ENCODE measurements at regions not wholly inside any gene's neighbourhood (a gene's known extent, or its start where the extent isn't known, plus 50 kb on each side); places are given as distances from the start of the nearest gene placed in this dataset.

DNA sequence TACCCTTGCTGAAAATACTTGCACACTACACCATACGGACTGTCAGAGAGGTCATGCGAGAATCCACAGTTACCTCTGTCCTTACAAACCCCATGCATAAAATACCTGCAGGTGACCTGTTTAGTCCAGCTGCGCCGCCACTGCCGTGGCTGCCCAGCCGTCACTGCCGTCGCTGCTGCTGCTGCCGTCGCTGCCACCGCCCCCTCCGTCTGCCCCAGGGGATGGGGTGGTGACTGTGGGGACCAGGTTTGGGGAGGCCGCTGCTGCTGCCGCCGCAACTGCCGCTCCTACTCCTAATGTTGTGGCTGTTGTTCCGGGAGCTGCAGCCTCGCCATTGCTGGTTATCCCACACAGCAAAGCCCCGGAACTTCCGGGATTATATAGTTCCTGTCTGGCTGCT lies 141.8 kb upstream of the ZCCHC13 start:
- 98% methylated on average over 20 of the region's 20 CpGs for WGBS

DNA sequence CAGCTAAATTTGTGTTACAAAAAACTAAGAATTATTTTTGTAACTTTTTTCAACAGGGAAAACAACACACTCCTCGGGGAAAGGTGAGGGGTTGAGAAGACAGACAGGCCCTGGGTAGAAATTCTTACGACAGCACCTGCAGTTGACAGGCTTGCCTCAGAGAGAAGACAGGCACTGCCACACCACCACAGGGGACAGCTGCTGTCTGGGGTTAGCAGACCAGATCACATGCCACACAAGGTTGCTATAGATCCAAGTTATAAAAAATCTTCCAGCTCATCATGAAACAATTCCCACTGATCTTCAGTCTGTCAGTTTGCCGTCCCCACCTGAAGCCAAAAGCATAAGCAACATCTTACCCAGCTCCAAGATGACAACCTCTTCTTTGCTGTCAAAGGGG lies 143.2 kb upstream of the ZCCHC13 start:
- Histone ChIP-seq H3K9me3 (ENCODE audit: control insufficient read depth in 2 of 2, insufficient read depth in 1 of 2, low read length in 1 of 2) (no peaks in the 10 kb centered on the region), H3K27me3 (ENCODE audit: control insufficient read depth in 2 of 2, insufficient read depth in 1 of 2, low read length in 1 of 2) (no peaks in the 10 kb centered on the region), H3K4me3 (ENCODE audit: low read length in 2 of 2) (no peak overlapping the region), H3K36me3 (ENCODE audit: control insufficient read depth in 2 of 2, insufficient read depth in 2 of 2, low read length in 1 of 2) (no peaks in the 10 kb centered on the region), H3K27ac (ENCODE audit: low read depth in 1 of 2, low read length in 1 of 2) (no peak overlapping the region), H3K4me1 (ENCODE audit: control insufficient read depth in 2 of 2, insufficient read depth in 2 of 2, low read length in 2 of 2) (no peaks in the 10 kb centered on the region)
- no peak for DNase-seq (ENCODE audit: low read depth in 6 of 9, low spot score in 9 of 9)
- 74% methylated on average over 3 of the region's 3 CpGs for WGBS

More for the DNA sequence above, 141.8 kb upstream of the ZCCHC13 start:
- Histone ChIP-seq H3K9me3 (ENCODE audit: control insufficient read depth in 2 of 2, insufficient read depth in 1 of 2, low read length in 1 of 2) (no peaks in the 10 kb centered on the region), H3K36me3 (ENCODE audit: control insufficient read depth in 2 of 2, insufficient read depth in 2 of 2, low read length in 1 of 2) (no peaks in the 10 kb centered on the region), H3K27me3 (ENCODE audit: control insufficient read depth in 2 of 2, insufficient read depth in 1 of 2, low read length in 1 of 2) (no peaks in the 10 kb centered on the region), H3K27ac (ENCODE audit: low read depth in 1 of 2, low read length in 1 of 2) (no peak overlapping the region), H3K4me1 (ENCODE audit: control insufficient read depth in 2 of 2, insufficient read depth in 2 of 2, low read length in 2 of 2) (no peaks in the 10 kb centered on the region), H3K4me3 (ENCODE audit: low read length in 2 of 2) (no peak overlapping the region)
- no peak for DNase-seq (ENCODE audit: low read depth in 6 of 9, low spot score in 9 of 9)

DNA sequence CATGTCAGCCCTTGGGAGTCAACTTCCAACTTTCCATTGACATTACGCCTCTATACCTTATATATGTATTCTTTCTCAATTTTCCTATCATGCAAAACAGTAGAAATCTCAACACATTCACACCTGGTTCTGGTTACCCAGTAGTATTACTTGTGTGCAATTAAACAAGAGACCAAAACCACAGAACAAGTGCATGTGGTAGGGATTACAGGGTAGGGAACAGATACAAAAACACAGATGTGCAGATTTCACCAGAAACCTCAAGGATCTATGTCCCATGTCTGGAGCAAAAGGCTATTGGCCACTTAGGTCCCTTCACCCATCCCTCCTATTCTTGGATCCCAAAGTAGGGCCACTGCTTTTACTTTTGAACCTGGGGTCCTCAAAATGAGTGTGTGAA lies 143.6 kb upstream of the ZCCHC13 start:
- Histone ChIP-seq H3K27me3 (ENCODE audit: control insufficient read depth in 2 of 2, insufficient read depth in 1 of 2, low read length in 1 of 2) (no peaks in the 10 kb centered on the region), H3K9me3 (ENCODE audit: control insufficient read depth in 2 of 2, insufficient read depth in 1 of 2, low read length in 1 of 2) (no peaks in the 10 kb centered on the region), H3K4me3 (ENCODE audit: low read length in 2 of 2) (no peak overlapping the region), H3K27ac (ENCODE audit: low read depth in 1 of 2, low read length in 1 of 2) (no peak overlapping the region), H3K36me3 (ENCODE audit: control insufficient read depth in 2 of 2, insufficient read depth in 2 of 2, low read length in 1 of 2) (no peaks in the 10 kb centered on the region), H3K4me1 (ENCODE audit: control insufficient read depth in 2 of 2, insufficient read depth in 2 of 2, low read length in 2 of 2) (no peaks in the 10 kb centered on the region)
- no peak for DNase-seq (ENCODE audit: low read depth in 6 of 9, low spot score in 9 of 9)
- 98% methylated on average over 1 of the region's 1 CpG for whole genome bisulfite sequencing

DNA sequence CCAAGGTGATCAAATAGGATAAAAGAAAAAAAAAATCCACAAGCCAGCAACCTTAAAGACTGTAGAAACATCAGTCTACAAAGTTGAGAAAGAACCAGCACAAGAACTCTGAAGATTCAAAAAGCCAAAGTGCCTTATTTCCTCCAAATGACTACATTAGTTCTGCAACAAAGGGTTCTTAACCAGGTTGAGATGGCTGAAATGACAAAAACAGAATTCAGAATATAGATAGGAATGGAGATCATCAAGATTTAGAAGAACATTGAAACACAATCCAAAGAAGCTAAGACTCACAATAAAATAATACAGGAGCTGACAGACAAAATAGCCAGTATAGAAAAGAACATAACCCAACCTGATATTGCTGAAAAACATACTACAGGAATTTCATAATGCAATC lies 156.5 kb upstream of the ZCCHC13 start:
- DNase-seq (ENCODE audit: low read depth in 6 of 9, low spot score in 9 of 9), result no peak
- no peaks in the 10 kb centered on the region for H3K36me3 ChIP-seq (ENCODE audit: control insufficient read depth in 2 of 2, insufficient read depth in 2 of 2, low read length in 1 of 2)
- no peaks in the 10 kb centered on the region for H3K9me3 ChIP-seq (ENCODE audit: control insufficient read depth in 2 of 2, insufficient read depth in 1 of 2, low read length in 1 of 2)
- no peaks in the 10 kb centered on the region for H3K4me1 ChIP-seq (ENCODE audit: control insufficient read depth in 2 of 2, insufficient read depth in 2 of 2, low read length in 2 of 2)
- no peaks in the 10 kb centered on the region for H3K27me3 ChIP-seq (ENCODE audit: control insufficient read depth in 2 of 2, insufficient read depth in 1 of 2, low read length in 1 of 2)
- no peak overlapping the region for H3K27ac ChIP-seq (ENCODE audit: low read depth in 1 of 2, low read length in 1 of 2)
- H3K4me3 ChIP-seq (ENCODE audit: low read length in 2 of 2), result no peak overlapping the region

DNA sequence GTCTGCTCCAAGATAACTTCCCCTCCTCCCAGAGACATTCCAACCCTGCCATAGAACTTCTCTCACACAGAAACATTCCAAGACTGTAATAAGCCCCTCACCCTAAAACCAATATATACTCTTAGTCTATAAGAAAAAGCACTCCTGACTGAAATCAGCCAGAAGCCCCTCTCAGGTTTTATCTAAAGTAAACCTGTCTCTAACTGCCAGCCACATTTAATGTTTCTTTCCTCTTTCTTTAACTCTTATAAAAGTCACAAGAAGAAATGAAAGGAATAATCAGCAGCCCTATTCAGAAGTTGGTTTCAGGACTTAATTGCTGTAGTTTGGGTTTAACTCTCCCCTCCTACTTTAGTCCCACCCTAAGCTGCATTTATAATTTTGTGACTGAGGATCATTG lies 165.0 kb upstream of the ZCCHC13 start:
- Histone ChIP-seq H3K4me1 (ENCODE audit: control insufficient read depth in 2 of 2, insufficient read depth in 2 of 2, low read length in 2 of 2) (no peaks in the 10 kb centered on the region), H3K36me3 (ENCODE audit: control insufficient read depth in 2 of 2, insufficient read depth in 2 of 2, low read length in 1 of 2) (no peaks in the 10 kb centered on the region), H3K4me3 (ENCODE audit: low read length in 2 of 2) (no peak overlapping the region), H3K27me3 (ENCODE audit: control insufficient read depth in 2 of 2, insufficient read depth in 1 of 2, low read length in 1 of 2) (no peaks in the 10 kb centered on the region), H3K27ac (ENCODE audit: low read depth in 1 of 2, low read length in 1 of 2) (no peak overlapping the region), H3K9me3 (ENCODE audit: control insufficient read depth in 2 of 2, insufficient read depth in 1 of 2, low read length in 1 of 2) (no peaks in the 10 kb centered on the region)
- no peak for DNase-seq (ENCODE audit: low read depth in 6 of 9, low spot score in 9 of 9)

DNA sequence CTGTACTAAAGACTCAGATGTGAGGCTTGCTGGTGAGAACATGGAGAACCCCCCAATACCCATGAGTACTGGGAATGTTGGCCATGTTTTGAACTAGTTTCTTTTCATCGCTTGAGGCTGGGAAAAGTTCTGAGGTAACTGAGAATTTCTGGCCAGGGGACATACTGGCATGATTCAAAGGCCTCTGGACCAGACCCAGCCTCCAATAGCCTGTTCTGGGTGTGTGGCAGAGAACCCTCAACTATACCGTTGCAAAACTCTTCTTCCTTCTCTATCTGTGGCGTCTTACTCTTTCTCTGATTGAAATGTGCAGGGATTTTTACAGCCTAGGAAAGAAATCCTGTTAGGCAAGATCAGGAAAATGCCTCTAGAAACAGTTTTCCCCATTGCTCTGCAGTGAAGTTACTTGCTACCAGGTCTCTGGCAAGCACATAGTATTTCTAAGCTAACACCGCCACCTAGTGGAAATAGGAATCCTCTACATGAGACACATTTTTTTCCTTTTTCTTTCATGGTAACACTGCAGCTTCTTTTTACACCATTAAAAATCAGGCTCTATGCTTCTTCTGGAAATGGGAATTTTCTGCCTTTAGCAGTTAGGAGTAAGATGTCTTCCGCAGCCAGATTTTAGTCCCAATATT lies 170.7 kb upstream of the ZCCHC13 start:
- Histone ChIP-seq H3K27ac (ENCODE audit: low read depth in 1 of 2, low read length in 1 of 2) (no peak overlapping the region), H3K36me3 (ENCODE audit: control insufficient read depth in 2 of 2, insufficient read depth in 2 of 2, low read length in 1 of 2) (no peaks in the 10 kb centered on the region), H3K9me3 (ENCODE audit: control insufficient read depth in 2 of 2, insufficient read depth in 1 of 2, low read length in 1 of 2) (no peaks in the 10 kb centered on the region), H3K27me3 (ENCODE audit: control insufficient read depth in 2 of 2, insufficient read depth in 1 of 2, low read length in 1 of 2) (no peaks in the 10 kb centered on the region), H3K4me3 (ENCODE audit: low read length in 2 of 2) (no peak overlapping the region), H3K4me1 (ENCODE audit: control insufficient read depth in 2 of 2, insufficient read depth in 2 of 2, low read length in 2 of 2) (no peaks in the 10 kb centered on the region)
- peak; percentile 10 to 77 (median 26) for DNase-seq (ENCODE audit: low read depth in 6 of 9, low spot score in 9 of 9)
- WGBS, result 66% methylated on average over 5 of the region's 5 CpGs

DNA sequence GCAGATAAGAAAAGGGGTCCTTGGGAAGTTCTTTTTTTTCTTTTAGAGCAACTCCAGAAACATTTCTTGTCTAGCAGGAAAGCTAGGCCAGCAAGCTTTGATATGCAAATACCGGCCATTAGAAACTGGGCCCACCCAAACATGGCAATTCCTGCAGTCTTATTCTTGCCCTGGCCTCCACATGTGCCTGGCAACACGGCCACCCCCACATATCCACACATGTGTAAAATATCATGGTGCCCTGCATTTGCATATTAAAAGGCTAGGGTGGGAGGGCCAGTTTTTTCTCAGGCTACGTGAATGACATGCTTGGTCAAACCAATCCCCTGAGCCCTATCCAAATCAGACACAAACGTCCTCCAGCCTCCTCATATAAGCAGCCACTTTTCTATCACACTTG lies 171.7 kb upstream of the ZCCHC13 start:
- Histone ChIP-seq H3K9me3 (ENCODE audit: control insufficient read depth in 2 of 2, insufficient read depth in 1 of 2, low read length in 1 of 2) (no peaks in the 10 kb centered on the region), H3K4me3 (ENCODE audit: low read length in 2 of 2) (no peak overlapping the region)
- 96% methylated on average over 4 of the region's 4 CpGs for WGBS

DNA sequence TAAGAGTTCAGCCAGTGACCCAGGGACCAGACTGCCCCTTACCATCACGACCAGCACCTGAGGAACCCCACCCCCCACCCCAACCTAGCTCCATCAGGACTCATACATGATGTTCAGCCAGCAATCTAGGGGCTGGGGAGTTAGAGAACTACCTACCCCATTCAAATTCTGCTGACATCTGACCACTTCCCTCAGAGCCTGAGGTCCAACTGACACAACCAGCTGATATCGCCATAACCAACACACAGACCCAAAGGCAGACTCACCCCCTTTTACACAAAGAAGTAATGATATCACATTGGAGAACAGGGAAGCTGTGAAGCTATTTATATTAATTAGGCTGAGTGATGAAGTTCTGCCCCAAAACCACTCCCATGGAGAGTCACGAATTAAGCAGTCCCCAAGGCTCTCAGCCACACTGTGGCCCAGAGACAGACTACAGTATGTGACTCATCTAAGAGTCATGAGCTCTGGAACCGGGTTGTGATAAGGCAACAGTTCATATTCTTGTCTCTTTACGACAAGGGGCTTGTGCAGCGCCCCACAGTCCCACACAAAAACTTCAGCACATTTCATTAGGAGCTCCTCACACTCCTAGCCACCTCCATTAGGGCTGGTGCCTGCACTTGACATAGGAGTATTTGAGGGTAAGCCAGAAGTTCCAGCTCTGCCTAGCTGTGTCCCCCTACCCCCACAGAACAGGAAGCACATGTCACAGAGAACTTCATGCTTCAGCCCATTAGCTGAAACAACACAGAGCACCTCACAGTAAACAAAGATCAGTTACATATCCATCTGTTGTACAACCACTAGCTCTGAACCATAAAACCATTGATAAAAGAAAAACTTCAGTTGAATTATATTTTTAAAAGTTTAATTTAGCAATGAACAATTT lies 184.7 kb upstream of the ZCCHC13 start:
- Histone ChIP-seq H3K4me1 (ENCODE audit: control insufficient read depth in 2 of 2, insufficient read depth in 2 of 2, low read length in 2 of 2) (no peaks in the 10 kb centered on the region), H3K4me3 (ENCODE audit: low read length in 2 of 2) (no peak overlapping the region), H3K27me3 (ENCODE audit: control insufficient read depth in 2 of 2, insufficient read depth in 1 of 2, low read length in 1 of 2) (no peaks in the 10 kb centered on the region), H3K27ac (ENCODE audit: low read depth in 1 of 2, low read length in 1 of 2) (no peak overlapping the region), H3K36me3 (ENCODE audit: control insufficient read depth in 2 of 2, insufficient read depth in 2 of 2, low read length in 1 of 2) (no peaks in the 10 kb centered on the region), H3K9me3 (ENCODE audit: control insufficient read depth in 2 of 2, insufficient read depth in 1 of 2, low read length in 1 of 2) (no peaks in the 10 kb centered on the region)
- no peak for DNase-seq (ENCODE audit: low read depth in 6 of 9, low spot score in 9 of 9)
- 92% methylated on average over 6 of the region's 6 CpGs for WGBS

More for the DNA sequence above, 171.7 kb upstream of the ZCCHC13 start:
- no peaks in the 10 kb centered on the region for H3K4me1 ChIP-seq (ENCODE audit: control insufficient read depth in 2 of 2, insufficient read depth in 2 of 2, low read length in 2 of 2)
- no peak for DNase-seq (ENCODE audit: low read depth in 6 of 9, low spot score in 9 of 9)
- no peak overlapping the region for H3K27ac ChIP-seq (ENCODE audit: low read depth in 1 of 2, low read length in 1 of 2)
- no peaks in the 10 kb centered on the region for H3K36me3 ChIP-seq (ENCODE audit: control insufficient read depth in 2 of 2, insufficient read depth in 2 of 2, low read length in 1 of 2)
- no peaks in the 10 kb centered on the region for H3K27me3 ChIP-seq (ENCODE audit: control insufficient read depth in 2 of 2, insufficient read depth in 1 of 2, low read length in 1 of 2)

DNA sequence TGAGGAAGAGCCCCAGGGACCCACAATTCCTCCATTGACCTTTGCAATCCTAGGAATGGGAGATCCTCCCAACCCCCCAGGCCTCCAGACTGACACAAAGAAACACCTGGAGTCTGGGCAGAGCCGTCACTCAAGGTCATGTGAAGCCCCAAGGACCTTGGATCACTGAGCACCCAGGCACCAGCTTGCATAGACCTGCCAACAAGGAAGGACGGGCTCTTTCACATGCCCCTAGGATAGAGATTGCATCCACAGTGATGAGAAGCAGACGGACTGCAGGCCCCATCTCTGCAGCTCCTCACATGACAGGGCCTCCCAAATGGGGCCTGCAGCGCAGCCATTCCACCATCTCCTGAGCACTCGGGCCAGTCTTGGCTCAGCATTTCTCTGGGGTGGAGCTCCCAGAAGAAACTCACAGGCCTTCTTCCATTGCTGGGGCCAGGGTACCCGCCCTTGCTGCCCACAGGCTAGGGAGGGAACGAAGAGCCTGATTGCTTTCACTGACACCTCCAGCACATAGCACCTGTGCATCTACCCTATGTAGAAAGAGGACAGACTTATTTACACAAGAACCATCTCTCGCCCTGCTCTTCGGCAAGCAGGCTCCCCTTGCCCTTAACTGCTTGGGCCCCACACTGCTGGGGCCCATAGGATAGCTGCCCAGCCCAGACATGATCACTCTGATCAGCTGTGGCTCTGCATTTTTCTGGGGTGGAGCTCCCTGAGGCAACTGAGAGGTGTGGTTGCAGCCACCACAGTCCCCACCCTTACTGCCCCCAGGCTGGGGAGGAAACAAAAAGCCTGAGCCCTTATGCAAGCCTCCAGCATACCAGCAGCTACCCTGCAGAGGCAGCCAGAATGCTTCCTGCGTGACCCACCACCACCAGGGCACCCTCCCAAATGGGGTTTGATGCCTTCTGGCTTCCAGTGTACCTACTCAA lies 185.7 kb upstream of the ZCCHC13 start:
- WGBS, result 95% methylated on average over 10 of the region's 10 CpGs

More for the DNA sequence above, 185.7 kb upstream of the ZCCHC13 start:
- no peaks in the 10 kb centered on the region for H3K9me3 ChIP-seq (ENCODE audit: control insufficient read depth in 2 of 2, insufficient read depth in 1 of 2, low read length in 1 of 2)
- no peaks in the 10 kb centered on the region for H3K4me1 ChIP-seq (ENCODE audit: control insufficient read depth in 2 of 2, insufficient read depth in 2 of 2, low read length in 2 of 2)
- H3K4me3 ChIP-seq (ENCODE audit: low read length in 2 of 2), result no peak overlapping the region
- H3K36me3 ChIP-seq (ENCODE audit: control insufficient read depth in 2 of 2, insufficient read depth in 2 of 2, low read length in 1 of 2), result no peaks in the 10 kb centered on the region
- no peak for DNase-seq (ENCODE audit: low read depth in 6 of 9, low spot score in 9 of 9)
- H3K27ac ChIP-seq (ENCODE audit: low read depth in 1 of 2, low read length in 1 of 2), result no peak overlapping the region
- no peaks in the 10 kb centered on the region for H3K27me3 ChIP-seq (ENCODE audit: control insufficient read depth in 2 of 2, insufficient read depth in 1 of 2, low read length in 1 of 2)
